ENCODE measurements at regions not wholly inside any gene's neighbourhood (a gene's known extent, or its start where the extent isn't known, plus 50 kb on each side); places are given as distances from the start of the nearest gene placed in this dataset.

DNA sequence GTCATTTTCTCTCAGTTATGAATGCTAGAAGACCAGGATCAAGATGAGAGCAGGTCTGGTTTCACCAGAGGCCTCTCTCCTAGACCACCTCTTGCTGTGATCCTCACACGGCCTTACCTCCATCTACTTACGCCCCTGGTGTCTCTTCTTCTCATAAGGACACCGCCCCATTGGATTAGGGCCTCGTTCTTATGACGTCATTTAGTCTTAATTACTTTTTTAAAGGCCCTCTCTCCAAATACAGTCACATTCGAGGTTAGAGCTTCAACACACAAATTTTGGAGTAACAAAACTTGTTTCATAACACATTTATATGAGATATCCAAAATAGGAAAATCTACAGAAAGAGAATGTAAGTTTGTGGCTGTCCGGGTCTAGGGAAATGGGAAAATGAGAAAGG, 391.0 kb upstream of the PITX2 start:
- TF ChIP-seq, protein P1, sequence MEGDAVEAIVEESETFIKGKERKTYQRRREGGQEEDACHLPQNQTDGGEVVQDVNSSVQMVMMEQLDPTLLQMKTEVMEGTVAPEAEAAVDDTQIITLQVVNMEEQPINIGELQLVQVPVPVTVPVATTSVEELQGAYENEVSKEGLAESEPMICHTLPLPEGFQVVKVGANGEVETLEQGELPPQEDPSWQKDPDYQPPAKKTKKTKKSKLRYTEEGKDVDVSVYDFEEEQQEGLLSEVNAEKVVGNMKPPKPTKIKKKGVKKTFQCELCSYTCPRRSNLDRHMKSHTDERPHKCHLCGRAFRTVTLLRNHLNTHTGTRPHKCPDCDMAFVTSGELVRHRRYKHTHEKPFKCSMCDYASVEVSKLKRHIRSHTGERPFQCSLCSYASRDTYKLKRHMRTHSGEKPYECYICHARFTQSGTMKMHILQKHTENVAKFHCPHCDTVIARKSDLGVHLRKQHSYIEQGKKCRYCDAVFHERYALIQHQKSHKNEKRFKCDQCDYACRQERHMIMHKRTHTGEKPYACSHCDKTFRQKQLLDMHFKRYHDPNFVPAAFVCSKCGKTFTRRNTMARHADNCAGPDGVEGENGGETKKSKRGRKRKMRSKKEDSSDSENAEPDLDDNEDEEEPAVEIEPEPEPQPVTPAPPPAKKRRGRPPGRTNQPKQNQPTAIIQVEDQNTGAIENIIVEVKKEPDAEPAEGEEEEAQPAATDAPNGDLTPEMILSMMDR (optimal IDR thresholded peaks at IDR 0.05 in 1 of 3, IDR thresholded peaks at IDR 0.05 in 1 of 3, conservative IDR thresholded peaks at IDR 0.05 in 1 of 3; ENCODE audit: extremely low read depth in 1 of 3, insufficient read depth in 2 of 3, low read length in 3 of 3), result no peak
- no peak for TF ChIP-seq EZH2 (IDR thresholded peaks at IDR 0.05; ENCODE audit: low read length)

Measured in keratinocyte (primary cell).